WTC11 (cell line): ENCODE measurements at regions not wholly inside any gene's neighbourhood (a gene's known extent, or its start where the extent isn't known, plus 50 kb on each side); places are given as distances from the start of the nearest gene placed in this dataset.

ENCODE experiments used
- CBFB ChIP-seq: sonication (generic); formaldehyde crosslinking; IDR thresholded peaks from 2 replicates; pipeline ENCODE4 v1.8.1; 2022; ENCODE audit warnings: mild to moderate bottlenecking, low read depth, missing genetic modification reagents
- CTCF ChIP-seq: fragments of 200-600 bp; IDR thresholded peaks from 2 replicates; pipeline ENCODE4 v1.8.0; 2022; ENCODE audit warnings: antibody characterized with exemption
- JUN ChIP-seq: sonication (generic); formaldehyde crosslinking; IDR thresholded peaks from 2 replicates; pipeline ENCODE4 v1.8.0; 2023; ENCODE audit warnings: mild to moderate bottlenecking, missing genetic modification reagents
- TEAD4 ChIP-seq: sonication (generic); formaldehyde crosslinking; IDR thresholded peaks from 2 replicates; pipeline ENCODE4 v1.8.0; 2022; ENCODE audit warnings: mild to moderate bottlenecking, missing genetic modification reagents
- ZNF425 ChIP-seq: fragments of 250-450 bp; sonication (Bioruptor Pico); conservative IDR thresholded peaks from 2 replicates; pipeline ENCODE4 v1.9.0; 2021; ENCODE audit warnings: mild to moderate bottlenecking

- TF ChIP-seq CBFB (no peak), CTCF (no peak), JUN (no peak), ZNF425 (CRISPR knock-in tag) (no peak), TEAD4 (no peak)
Observed at GRCh38 chr5:159450417-159450816, 120.1 kb upstream of the IL12B start.
